ENCODE measurements at regions not wholly inside any gene's neighbourhood (a gene's known extent, or its start where the extent isn't known, plus 50 kb on each side); places are given as distances from the start of the nearest gene placed in this dataset.

GRCh38 chr9:108134486-108135128, 645.0 kb upstream of the KLF4 start:
- TF ChIP-seq EZH2 (IDR thresholded peaks at IDR 0.05; ENCODE audit: low read length): no peak
- TF ChIP-seq, protein P1, sequence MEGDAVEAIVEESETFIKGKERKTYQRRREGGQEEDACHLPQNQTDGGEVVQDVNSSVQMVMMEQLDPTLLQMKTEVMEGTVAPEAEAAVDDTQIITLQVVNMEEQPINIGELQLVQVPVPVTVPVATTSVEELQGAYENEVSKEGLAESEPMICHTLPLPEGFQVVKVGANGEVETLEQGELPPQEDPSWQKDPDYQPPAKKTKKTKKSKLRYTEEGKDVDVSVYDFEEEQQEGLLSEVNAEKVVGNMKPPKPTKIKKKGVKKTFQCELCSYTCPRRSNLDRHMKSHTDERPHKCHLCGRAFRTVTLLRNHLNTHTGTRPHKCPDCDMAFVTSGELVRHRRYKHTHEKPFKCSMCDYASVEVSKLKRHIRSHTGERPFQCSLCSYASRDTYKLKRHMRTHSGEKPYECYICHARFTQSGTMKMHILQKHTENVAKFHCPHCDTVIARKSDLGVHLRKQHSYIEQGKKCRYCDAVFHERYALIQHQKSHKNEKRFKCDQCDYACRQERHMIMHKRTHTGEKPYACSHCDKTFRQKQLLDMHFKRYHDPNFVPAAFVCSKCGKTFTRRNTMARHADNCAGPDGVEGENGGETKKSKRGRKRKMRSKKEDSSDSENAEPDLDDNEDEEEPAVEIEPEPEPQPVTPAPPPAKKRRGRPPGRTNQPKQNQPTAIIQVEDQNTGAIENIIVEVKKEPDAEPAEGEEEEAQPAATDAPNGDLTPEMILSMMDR (optimal IDR thresholded peaks at IDR 0.05 in 1 of 3, IDR thresholded peaks at IDR 0.05 in 1 of 3, conservative IDR thresholded peaks at IDR 0.05 in 1 of 3; ENCODE audit: extremely low read depth in 1 of 3, insufficient read depth in 2 of 3, low read length in 3 of 3): no peak

Measured in keratinocyte (primary cell).